HG02840 (cell line): ENCODE measurements at regions not wholly inside any gene's neighbourhood (a gene's known extent, or its start where the extent isn't known, plus 50 kb on each side); places are given as distances from the start of the nearest gene placed in this dataset.
"Not testable (repeated sequence)": the region's sequence is repeated elsewhere in the genome, so short reads cannot be mapped to it uniquely, and the experiment has no call there.

ENCODE experiments used
- ATAC-seq: cut with Tn5 transposase; IDR thresholded peaks from one replicate; pipeline ENCODE4 v1.9.1; 2021; ENCODE audit warnings: mild to moderate bottlenecking, moderate library complexity, moderate number of reproducible peaks; ENCODE audit not compliant: unreplicated experiment, low FRiP score

DNA sequence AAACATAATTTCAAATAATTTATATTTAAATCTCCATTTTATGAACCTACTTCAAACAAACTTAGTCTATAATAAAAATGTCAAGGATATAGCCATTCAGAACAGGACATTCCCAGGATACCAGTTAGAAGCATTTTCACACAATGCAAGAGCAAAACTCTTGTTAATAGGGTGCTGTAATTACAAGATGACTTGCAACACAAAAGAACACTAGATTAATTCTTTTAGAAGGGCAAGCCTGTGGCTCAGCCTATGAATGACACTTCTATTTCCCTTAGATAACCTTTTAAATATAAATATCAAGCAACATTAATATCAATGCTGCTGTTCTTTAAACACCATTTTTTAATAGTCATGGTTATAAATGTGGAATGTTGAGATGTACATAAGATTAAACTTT is 157.9 kb upstream of the SCN7A start:
- ATAC-seq: no peak

GRCh38 chr2:166651080-166651675 is 157.1 kb upstream of the SCN7A start:
- ATAC-seq: no peak

GRCh38 chr2:166647935-166648334 is 153.9 kb upstream of the SCN7A start:
- no peak for ATAC-seq

- no peak for ATAC-seq
Measured at GRCh38 chr2:166643980-166644379, 149.9 kb upstream of the SCN7A start.

GRCh38 chr2:166641516-166641915 is 147.5 kb upstream of the SCN7A start:
- ATAC-seq: not testable (repeated sequence)

DNA sequence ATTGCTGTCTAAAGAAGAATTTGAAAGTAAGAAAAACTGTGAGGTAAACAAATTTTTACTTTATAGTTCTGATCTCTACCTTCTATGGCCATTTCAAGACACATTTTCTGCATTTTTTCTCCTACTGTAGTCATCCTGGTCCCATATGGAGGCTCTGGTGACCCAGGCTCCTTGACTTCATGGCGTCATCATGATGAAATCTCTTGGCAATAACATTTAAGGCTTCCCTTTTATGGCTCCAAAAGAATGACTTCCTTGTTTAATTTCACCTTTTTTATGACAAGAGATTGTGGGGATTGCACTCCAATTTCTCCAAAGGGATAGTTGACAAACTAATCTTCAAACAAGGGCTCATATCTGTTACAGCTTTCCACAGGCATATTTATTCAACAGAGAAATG is 143.0 kb upstream of the SCN7A start:
- ATAC-seq: no peak

- no peak for ATAC-seq
Measured at GRCh38 chr2:166634706-166635105, 140.7 kb upstream of the SCN7A start.

- no peak for ATAC-seq
Measured at GRCh38 chr2:166632616-166633015, 138.6 kb upstream of the SCN7A start.

DNA sequence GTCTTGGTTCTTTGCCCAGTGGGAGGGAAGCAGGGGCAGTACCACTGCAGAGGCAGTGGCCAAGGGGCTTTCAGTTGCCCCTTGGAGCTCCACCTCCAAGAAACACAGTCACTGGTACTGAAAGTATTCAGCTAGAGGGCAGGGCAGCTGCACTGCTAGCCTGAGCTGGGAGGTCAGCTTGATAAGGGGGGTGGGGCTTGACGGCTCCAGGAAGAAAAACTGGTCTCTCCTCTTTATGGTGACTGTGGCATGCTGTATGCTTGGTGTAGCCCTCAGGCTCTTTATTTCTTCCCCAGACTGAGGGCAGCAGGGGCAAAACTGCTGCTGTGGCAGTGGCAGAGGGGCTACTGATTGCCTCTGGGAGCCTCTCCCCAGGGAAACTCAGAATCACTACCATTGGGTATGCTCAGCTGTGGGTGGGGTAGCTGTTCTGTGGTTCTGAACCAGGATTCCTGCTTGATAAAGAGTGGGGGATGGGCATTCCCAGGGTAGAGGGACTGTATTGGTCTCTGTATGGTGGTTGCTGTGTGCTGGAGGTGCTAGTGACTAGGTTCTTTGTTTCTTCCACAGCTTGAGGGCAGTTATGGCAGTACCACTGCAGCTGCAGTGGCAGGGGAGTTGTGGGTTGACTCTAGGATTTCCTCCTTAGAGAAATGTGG is 134.6 kb upstream of the SCN7A start:
- ATAC-seq: no peak

DNA sequence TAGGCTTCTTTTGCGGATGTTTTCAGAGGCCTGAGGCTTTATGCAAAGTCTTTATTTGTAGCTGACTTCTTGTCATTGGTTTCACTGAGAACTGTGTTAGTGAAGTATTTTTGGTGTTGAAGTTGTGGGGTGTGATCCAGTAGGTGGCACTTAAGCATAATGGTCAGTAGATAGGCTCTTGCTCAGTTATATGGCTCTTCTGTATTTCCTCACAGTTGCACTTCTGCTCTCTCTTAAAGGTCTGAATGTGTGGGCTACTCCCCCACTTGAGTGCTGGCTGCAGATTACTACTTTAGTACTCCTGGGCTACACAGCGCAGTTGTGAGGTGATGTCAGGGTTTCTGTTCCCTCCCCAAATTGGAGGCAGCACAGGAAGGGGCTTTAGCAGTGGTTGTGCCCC is 133.8 kb upstream of the SCN7A start:
- no peak for ATAC-seq

- no peak for ATAC-seq
Measured at GRCh38 chr2:166625670-166626069, 131.6 kb upstream of the SCN7A start.

DNA sequence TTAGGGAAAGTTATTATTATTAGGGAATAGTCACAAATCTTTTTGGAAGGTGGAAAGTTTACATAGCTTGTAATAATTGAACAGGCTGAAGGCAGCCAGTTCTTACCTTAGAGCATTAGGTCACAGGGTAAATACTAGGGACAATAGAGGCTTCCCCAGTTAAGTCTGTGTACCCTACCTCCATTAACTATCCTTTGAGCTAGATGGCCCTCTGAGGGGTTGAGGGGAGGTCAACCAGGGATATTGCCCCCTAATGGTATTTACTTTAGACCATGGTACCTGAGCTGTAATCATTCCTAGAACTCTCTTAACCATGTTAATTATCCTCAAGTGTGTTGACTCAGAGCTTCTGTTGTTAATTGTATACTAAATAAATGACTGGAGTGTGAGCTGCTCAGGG is 120.5 kb upstream of the SCN7A start:
- ATAC-seq: no peak

DNA sequence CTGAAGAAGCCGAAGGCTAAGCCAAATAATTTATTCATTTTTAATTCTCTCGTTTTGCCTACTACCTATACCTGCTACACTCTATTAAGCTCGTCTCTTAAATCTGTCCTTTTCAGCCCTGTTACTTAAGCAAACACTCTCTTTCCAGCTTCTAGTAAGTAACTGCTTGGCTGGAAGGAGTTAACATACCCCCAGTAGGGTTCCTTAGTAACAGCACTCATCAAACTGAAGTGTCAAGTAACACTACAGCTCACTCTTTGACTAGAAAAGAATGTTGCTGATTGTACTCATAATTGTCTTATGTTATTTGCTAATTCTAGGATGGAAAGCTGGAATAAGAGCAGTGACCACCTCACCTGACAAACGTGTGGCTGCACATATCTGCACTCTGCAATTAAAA is 120.0 kb upstream of the SCN7A start:
- no peak for ATAC-seq

GRCh38 chr2:166613226-166613625 is 119.2 kb upstream of the SCN7A start:
- ATAC-seq: no peak

DNA sequence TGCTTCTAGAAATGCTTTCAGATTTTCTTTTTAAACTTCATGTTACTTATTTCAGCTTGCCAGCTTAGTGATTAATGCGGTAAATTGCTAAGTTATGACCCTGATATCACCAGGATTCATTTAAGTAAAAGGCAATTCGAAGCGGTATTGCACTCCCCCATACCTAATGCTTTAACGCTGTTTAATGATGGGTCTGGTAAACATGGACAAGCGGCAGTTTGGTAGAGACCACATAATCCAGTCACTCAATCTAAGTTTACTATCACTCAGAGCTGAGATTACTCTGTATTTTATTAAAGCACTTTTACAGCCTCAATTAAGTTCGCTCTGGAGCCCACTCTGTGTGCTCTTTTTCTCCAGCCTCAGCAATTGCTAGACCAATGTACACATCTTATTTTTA is 118.2 kb upstream of the SCN7A start:
- ATAC-seq: no peak

DNA sequence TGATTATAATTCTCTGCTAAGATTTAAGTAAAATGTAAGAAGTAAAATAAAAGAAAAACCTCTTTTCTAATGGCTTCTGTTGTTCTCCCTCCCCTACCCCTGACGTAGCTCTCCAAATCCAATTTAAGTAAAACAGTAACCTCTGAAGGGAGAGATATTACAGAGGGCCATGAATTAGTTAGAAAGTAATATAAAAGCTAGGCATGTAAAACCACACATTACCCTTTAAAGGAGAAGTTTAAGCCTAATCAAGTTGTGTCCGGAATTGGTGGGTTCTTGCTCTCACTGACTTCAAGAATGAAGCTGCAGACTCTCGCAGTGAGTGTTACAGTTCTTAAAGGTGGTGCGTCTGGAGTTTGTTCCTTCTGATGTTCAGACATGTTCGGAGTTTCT is 116.9 kb upstream of the SCN7A start:
- no peak for ATAC-seq

DNA sequence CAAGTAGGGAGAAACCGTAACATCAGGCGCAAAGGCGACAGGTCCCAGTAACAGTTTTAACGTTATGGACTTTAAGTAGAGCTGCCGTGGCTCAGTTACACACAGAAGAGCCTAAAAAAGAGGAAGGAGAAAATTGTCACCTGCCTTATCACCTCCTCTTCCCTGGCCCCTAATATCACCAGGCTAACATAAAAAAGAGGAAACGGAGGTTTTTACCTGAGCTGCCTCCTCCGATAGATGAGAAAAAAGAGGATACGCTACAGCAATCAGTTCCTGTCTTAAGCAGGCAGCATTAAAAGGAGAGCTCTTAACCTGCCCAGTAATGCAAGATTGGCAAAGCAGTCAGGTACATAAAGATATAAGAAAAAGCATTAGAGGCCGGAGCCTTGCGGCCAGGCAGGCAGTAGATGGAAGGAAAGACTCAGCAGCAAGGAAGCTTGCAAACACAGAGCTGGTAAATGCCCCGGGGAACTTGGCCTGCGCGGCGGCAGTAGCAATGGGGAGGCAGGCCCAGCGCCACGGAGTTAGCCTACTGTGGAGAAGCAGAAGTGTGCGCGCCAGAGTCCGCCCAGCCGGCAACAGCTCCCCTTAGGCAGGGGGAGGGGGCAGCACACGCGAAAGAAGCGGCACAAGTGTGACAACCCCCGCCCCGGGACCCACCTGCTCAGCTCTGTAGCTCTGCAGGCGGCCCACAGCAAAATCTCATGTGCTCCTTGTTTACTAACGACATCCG is 116.3 kb upstream of the SCN7A start:
- ATAC-seq: no peak

DNA sequence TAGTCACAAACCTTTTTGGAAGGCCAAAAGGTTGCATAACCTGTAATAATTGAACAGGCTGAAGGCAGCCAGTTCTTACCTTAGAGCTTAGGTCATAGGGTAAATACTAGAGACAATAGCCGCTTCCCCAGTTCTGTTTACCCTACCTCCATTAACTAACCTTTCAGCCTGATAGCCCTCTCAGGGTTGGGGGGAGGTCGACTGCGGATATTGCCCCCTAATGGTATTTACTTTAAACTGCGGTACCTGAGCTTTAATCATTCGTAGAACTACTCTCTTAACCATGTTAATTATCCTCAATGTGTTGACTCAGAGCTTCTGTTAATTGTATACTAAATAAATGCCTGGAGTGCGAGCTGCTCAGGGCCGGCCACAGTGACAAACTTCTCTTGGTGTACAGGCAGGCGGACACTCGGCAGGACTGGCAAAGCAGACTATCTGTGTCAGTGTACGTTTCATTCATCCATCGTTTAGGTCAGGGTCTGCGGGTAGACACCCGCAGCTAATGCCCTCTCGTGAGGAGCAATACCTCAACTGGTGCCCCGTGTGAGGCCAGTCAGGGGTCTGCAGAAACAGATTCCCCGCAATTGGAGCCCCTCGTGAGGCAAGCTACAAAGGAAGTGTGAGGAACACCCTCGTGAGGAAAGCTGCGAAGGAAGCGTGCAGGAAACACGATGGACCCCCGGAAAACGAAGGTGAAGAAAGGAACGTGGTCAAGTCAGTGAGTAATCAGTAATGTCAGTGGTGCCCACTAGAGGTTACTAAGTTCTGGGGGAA is 115.3 kb upstream of the SCN7A start:
- no peak for ATAC-seq

GRCh38 chr2:166607880-166608279 is 113.8 kb upstream of the SCN7A start:
- ATAC-seq: no peak

DNA sequence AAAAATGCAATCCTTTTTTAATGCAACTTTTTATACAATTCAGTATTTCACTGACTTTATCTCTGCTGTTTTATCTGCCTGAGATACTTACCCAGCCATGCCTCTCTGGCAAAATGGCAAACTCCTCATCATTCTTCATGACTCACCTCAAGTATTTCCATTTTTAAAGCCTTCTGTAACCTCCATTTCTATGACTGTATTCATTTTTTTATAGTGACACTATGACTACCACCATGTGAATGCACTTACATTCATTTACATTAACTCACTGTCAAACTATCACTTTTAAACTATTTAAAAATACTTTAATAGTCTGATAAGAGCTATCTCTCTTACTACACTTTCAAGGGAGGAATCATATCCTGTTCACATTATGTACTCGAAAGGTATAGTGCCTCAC is 99.4 kb upstream of the SCN7A start:
- no peak for ATAC-seq

DNA sequence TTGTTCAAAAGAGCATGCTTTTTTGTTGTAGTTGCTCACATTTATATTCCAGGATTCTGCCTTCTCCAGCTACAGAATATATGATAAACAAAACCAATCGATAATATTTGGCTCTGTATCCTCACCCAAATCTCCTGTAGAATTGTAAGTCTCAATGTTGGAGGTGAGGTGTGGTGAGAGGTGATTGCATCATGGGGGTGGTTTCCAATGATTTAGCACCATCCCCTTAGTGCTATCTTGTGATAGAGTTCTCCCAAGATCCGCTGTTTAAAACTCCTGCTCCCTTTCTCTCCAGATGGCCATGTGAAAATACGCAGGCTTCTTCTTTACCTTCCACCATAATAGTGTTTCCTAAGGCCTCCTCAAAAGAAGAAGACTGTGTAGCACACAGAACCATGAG is 98.7 kb upstream of the SCN7A start:
- no peak for ATAC-seq
